ENCODE measurements at regions not wholly inside any gene's neighbourhood (a gene's known extent, or its start where the extent isn't known, plus 50 kb on each side); places are given as distances from the start of the nearest gene placed in this dataset.

DNA sequence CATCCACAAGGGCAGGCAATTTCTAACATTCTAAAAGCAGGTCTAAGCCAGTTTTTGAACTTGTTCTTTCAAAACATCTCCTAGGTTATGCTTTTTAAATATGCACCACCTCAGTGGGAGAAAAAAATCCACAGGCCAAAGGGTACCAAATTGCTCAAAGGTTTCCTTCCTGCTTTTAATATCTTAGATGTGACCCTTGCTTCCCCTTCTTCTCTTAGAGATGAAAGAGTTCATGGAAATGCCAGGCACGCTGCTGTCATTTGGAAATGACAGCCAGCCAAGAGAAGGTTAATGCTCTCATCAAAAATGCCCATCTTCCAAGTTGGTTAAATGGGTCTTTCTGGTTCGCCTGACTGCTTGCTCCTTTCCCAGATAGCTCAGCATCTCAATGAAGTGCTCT is 497.1 kb downstream of the CD83 start:
- TF ChIP-seq, protein P1, sequence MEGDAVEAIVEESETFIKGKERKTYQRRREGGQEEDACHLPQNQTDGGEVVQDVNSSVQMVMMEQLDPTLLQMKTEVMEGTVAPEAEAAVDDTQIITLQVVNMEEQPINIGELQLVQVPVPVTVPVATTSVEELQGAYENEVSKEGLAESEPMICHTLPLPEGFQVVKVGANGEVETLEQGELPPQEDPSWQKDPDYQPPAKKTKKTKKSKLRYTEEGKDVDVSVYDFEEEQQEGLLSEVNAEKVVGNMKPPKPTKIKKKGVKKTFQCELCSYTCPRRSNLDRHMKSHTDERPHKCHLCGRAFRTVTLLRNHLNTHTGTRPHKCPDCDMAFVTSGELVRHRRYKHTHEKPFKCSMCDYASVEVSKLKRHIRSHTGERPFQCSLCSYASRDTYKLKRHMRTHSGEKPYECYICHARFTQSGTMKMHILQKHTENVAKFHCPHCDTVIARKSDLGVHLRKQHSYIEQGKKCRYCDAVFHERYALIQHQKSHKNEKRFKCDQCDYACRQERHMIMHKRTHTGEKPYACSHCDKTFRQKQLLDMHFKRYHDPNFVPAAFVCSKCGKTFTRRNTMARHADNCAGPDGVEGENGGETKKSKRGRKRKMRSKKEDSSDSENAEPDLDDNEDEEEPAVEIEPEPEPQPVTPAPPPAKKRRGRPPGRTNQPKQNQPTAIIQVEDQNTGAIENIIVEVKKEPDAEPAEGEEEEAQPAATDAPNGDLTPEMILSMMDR (IDR thresholded peaks at IDR 0.05): no peak
- no peak for TF ChIP-seq POLR2AphosphoS5 (IDR thresholded peaks at IDR 0.05)
- TF ChIP-seq POLR2A (IDR thresholded peaks at IDR 0.05; ENCODE audit: low read depth): no peak
